ENCODE measurements at regions not wholly inside any gene's neighbourhood (a gene's known extent, or its start where the extent isn't known, plus 50 kb on each side); places are given as distances from the start of the nearest gene placed in this dataset.
"Not testable (repeated sequence)": the region's sequence is repeated elsewhere in the genome, so short reads cannot be mapped to it uniquely, and the experiment has no call there.

- no peaks in the 10 kb centered on the region for H3K9me3 ChIP-seq (ENCODE audit: control insufficient read depth in 3 of 3, low read length in 3 of 3)
- no peak overlapping the region for H3K27ac ChIP-seq (ENCODE audit: low read depth, low read length)
- H3K4me3 ChIP-seq (ENCODE audit: low read length in 3 of 3), result no peak overlapping the region
- no peaks in the 10 kb centered on the region for H3K36me3 ChIP-seq (ENCODE audit: control insufficient read depth in 3 of 3, insufficient read depth in 3 of 3, low read length in 3 of 3)
- no peak overlapping the region for H3K9ac ChIP-seq (ENCODE audit: low read depth in 1 of 3, low read length in 3 of 3)
- peaks cover 5 to 10% (median 7%) of the 10 kb centered on the region in 3 donors for H3K4me1 ChIP-seq (ENCODE audit: control insufficient read depth in 3 of 3, insufficient read depth in 3 of 3, low read length in 3 of 3)
- no peaks in the 10 kb centered on the region for H3K27me3 ChIP-seq (ENCODE audit: control insufficient read depth in 3 of 3, insufficient read depth in 3 of 3, low read length in 3 of 3)
Measured at GRCh38 chr21:15309721-15310120, 244.9 kb upstream of the NRIP1 start.

- Histone ChIP-seq H3K9me3 (ENCODE audit: control insufficient read depth in 3 of 3, low read length in 3 of 3) (no peaks in the 10 kb centered on the region), H3K36me3 (ENCODE audit: control insufficient read depth in 3 of 3, insufficient read depth in 3 of 3, low read length in 3 of 3) (no peaks in the 10 kb centered on the region), H3K27me3 (ENCODE audit: control insufficient read depth in 3 of 3, insufficient read depth in 3 of 3, low read length in 3 of 3) (no peaks in the 10 kb centered on the region), H3K4me3 (ENCODE audit: low read length in 3 of 3) (no peak overlapping the region), H3K27ac (ENCODE audit: low read depth, low read length) (no peak overlapping the region), H3K9ac (ENCODE audit: low read depth in 1 of 3, low read length in 3 of 3) (no peak overlapping the region), H3K4me1 (ENCODE audit: control insufficient read depth in 3 of 3, insufficient read depth in 3 of 3, low read length in 3 of 3) (peaks cover 5 to 10% (median 7%) of the 10 kb centered on the region in 3 donors)
Measured at GRCh38 chr21:15311510-15311909, 246.7 kb upstream of the NRIP1 start.

GRCh38 chr21:15317034-15317433 lies 252.2 kb upstream of the NRIP1 start:
- H3K27me3 ChIP-seq (ENCODE audit: control insufficient read depth in 3 of 3, insufficient read depth in 3 of 3, low read length in 3 of 3); H3K36me3 ChIP-seq (ENCODE audit: control insufficient read depth in 3 of 3, insufficient read depth in 3 of 3, low read length in 3 of 3); H3K27ac ChIP-seq (ENCODE audit: low read depth, low read length); H3K4me3 ChIP-seq (ENCODE audit: low read length in 3 of 3); H3K4me1 ChIP-seq (ENCODE audit: control insufficient read depth in 3 of 3, insufficient read depth in 3 of 3, low read length in 3 of 3); H3K9me3 ChIP-seq (ENCODE audit: control insufficient read depth in 3 of 3, low read length in 3 of 3); H3K9ac ChIP-seq (ENCODE audit: low read depth in 1 of 3, low read length in 3 of 3): not testable (repeated sequence)

GRCh38 chr21:15319727-15320126 lies 254.9 kb upstream of the NRIP1 start:
- Histone ChIP-seq H3K9me3 (ENCODE audit: control insufficient read depth in 3 of 3, low read length in 3 of 3) (no peaks in the 10 kb centered on the region), H3K27me3 (ENCODE audit: control insufficient read depth in 3 of 3, insufficient read depth in 3 of 3, low read length in 3 of 3) (no peaks in the 10 kb centered on the region), H3K27ac (ENCODE audit: low read depth, low read length) (no peak overlapping the region), H3K36me3 (ENCODE audit: control insufficient read depth in 3 of 3, insufficient read depth in 3 of 3, low read length in 3 of 3) (no peaks in the 10 kb centered on the region), H3K4me3 (ENCODE audit: low read length in 3 of 3) (no peak overlapping the region), H3K4me1 (ENCODE audit: control insufficient read depth in 3 of 3, insufficient read depth in 3 of 3, low read length in 3 of 3) (no peaks in the 10 kb centered on the region), H3K9ac (ENCODE audit: low read depth in 1 of 3, low read length in 3 of 3) (no peak overlapping the region)

- no peak overlapping the region for H3K27ac ChIP-seq (ENCODE audit: low read depth, low read length)
- no peaks in the 10 kb centered on the region for H3K27me3 ChIP-seq (ENCODE audit: control insufficient read depth in 3 of 3, insufficient read depth in 3 of 3, low read length in 3 of 3)
- H3K4me1 ChIP-seq (ENCODE audit: control insufficient read depth in 3 of 3, insufficient read depth in 3 of 3, low read length in 3 of 3), result no peaks in the 10 kb centered on the region
- no peaks in the 10 kb centered on the region for H3K9me3 ChIP-seq (ENCODE audit: control insufficient read depth in 3 of 3, low read length in 3 of 3)
- H3K36me3 ChIP-seq (ENCODE audit: control insufficient read depth in 3 of 3, insufficient read depth in 3 of 3, low read length in 3 of 3), result no peaks in the 10 kb centered on the region
- H3K9ac ChIP-seq (ENCODE audit: low read depth in 1 of 3, low read length in 3 of 3), result no peak overlapping the region
- no peak overlapping the region for H3K4me3 ChIP-seq (ENCODE audit: low read length in 3 of 3)
Measured at GRCh38 chr21:15324542-15324941, 259.7 kb upstream of the NRIP1 start.

- Histone ChIP-seq H3K4me1 (ENCODE audit: control insufficient read depth in 3 of 3, insufficient read depth in 3 of 3, low read length in 3 of 3) (no peaks in the 10 kb centered on the region), H3K27ac (ENCODE audit: low read depth, low read length) (no peak overlapping the region), H3K36me3 (ENCODE audit: control insufficient read depth in 3 of 3, insufficient read depth in 3 of 3, low read length in 3 of 3) (no peaks in the 10 kb centered on the region), H3K9me3 (ENCODE audit: control insufficient read depth in 3 of 3, low read length in 3 of 3) (no peaks in the 10 kb centered on the region), H3K9ac (ENCODE audit: low read depth in 1 of 3, low read length in 3 of 3) (no peak overlapping the region), H3K4me3 (ENCODE audit: low read length in 3 of 3) (no peak overlapping the region), H3K27me3 (ENCODE audit: control insufficient read depth in 3 of 3, insufficient read depth in 3 of 3, low read length in 3 of 3) (no peaks in the 10 kb centered on the region)
Measured at GRCh38 chr21:15326032-15326867, 261.4 kb upstream of the NRIP1 start.

- H3K9me3 ChIP-seq (ENCODE audit: control insufficient read depth in 3 of 3, low read length in 3 of 3), result no peaks in the 10 kb centered on the region
- no peaks in the 10 kb centered on the region for H3K27me3 ChIP-seq (ENCODE audit: control insufficient read depth in 3 of 3, insufficient read depth in 3 of 3, low read length in 3 of 3)
Measured at GRCh38 chr21:15327637-15328265, 263.0 kb upstream of the NRIP1 start.

GRCh38 chr21:15329191-15329590 lies 264.4 kb upstream of the NRIP1 start:
- Histone ChIP-seq H3K27me3 (ENCODE audit: control insufficient read depth in 3 of 3, insufficient read depth in 3 of 3, low read length in 3 of 3) (no peaks in the 10 kb centered on the region), H3K4me1 (ENCODE audit: control insufficient read depth in 3 of 3, insufficient read depth in 3 of 3, low read length in 3 of 3) (no peaks in the 10 kb centered on the region), H3K27ac (ENCODE audit: low read depth, low read length) (no peak overlapping the region)

More at GRCh38 chr21:15327637-15328265, 263.0 kb upstream of the NRIP1 start:
- H3K4me1 ChIP-seq (ENCODE audit: control insufficient read depth in 3 of 3, insufficient read depth in 3 of 3, low read length in 3 of 3), result no peaks in the 10 kb centered on the region
- H3K27ac ChIP-seq (ENCODE audit: low read depth, low read length), result no peak overlapping the region
- H3K36me3 ChIP-seq (ENCODE audit: control insufficient read depth in 3 of 3, insufficient read depth in 3 of 3, low read length in 3 of 3), result no peaks in the 10 kb centered on the region
- H3K9ac ChIP-seq (ENCODE audit: low read depth in 1 of 3, low read length in 3 of 3), result no peak overlapping the region
- no peak overlapping the region for H3K4me3 ChIP-seq (ENCODE audit: low read length in 3 of 3)

GRCh38 chr21:15330872-15331271 lies 266.1 kb upstream of the NRIP1 start:
- Histone ChIP-seq H3K9me3 (ENCODE audit: control insufficient read depth in 3 of 3, low read length in 3 of 3) (no peaks in the 10 kb centered on the region), H3K36me3 (ENCODE audit: control insufficient read depth in 3 of 3, insufficient read depth in 3 of 3, low read length in 3 of 3) (no peaks in the 10 kb centered on the region), H3K27ac (ENCODE audit: low read depth, low read length) (no peak overlapping the region), H3K4me3 (ENCODE audit: low read length in 3 of 3) (no peak overlapping the region), H3K4me1 (ENCODE audit: control insufficient read depth in 3 of 3, insufficient read depth in 3 of 3, low read length in 3 of 3) (no peaks in the 10 kb centered on the region), H3K27me3 (ENCODE audit: control insufficient read depth in 3 of 3, insufficient read depth in 3 of 3, low read length in 3 of 3) (no peaks in the 10 kb centered on the region), H3K9ac (ENCODE audit: low read depth in 1 of 3, low read length in 3 of 3) (no peak overlapping the region)

More at GRCh38 chr21:15329191-15329590, 264.4 kb upstream of the NRIP1 start:
- H3K4me3 ChIP-seq (ENCODE audit: low read length in 3 of 3), result no peak overlapping the region
- no peaks in the 10 kb centered on the region for H3K36me3 ChIP-seq (ENCODE audit: control insufficient read depth in 3 of 3, insufficient read depth in 3 of 3, low read length in 3 of 3)
- H3K9me3 ChIP-seq (ENCODE audit: control insufficient read depth in 3 of 3, low read length in 3 of 3), result no peaks in the 10 kb centered on the region
- no peak overlapping the region for H3K9ac ChIP-seq (ENCODE audit: low read depth in 1 of 3, low read length in 3 of 3)

GRCh38 chr21:15332572-15332971 lies 267.8 kb upstream of the NRIP1 start:
- H3K27ac ChIP-seq (ENCODE audit: low read depth, low read length), result no peak overlapping the region
- H3K27me3 ChIP-seq (ENCODE audit: control insufficient read depth in 3 of 3, insufficient read depth in 3 of 3, low read length in 3 of 3), result no peaks in the 10 kb centered on the region
- no peaks in the 10 kb centered on the region for H3K4me1 ChIP-seq (ENCODE audit: control insufficient read depth in 3 of 3, insufficient read depth in 3 of 3, low read length in 3 of 3)
- H3K9me3 ChIP-seq (ENCODE audit: control insufficient read depth in 3 of 3, low read length in 3 of 3), result no peaks in the 10 kb centered on the region
- H3K9ac ChIP-seq (ENCODE audit: low read depth in 1 of 3, low read length in 3 of 3), result no peak overlapping the region
- no peak overlapping the region for H3K4me3 ChIP-seq (ENCODE audit: low read length in 3 of 3)
- H3K36me3 ChIP-seq (ENCODE audit: control insufficient read depth in 3 of 3, insufficient read depth in 3 of 3, low read length in 3 of 3), result no peaks in the 10 kb centered on the region

Measured in skeletal muscle tissue (tissue), 3 donors.